ENCODE measurements at regions not wholly inside any gene's neighbourhood (a gene's known extent, or its start where the extent isn't known, plus 50 kb on each side); places are given as distances from the start of the nearest gene placed in this dataset.

DNA sequence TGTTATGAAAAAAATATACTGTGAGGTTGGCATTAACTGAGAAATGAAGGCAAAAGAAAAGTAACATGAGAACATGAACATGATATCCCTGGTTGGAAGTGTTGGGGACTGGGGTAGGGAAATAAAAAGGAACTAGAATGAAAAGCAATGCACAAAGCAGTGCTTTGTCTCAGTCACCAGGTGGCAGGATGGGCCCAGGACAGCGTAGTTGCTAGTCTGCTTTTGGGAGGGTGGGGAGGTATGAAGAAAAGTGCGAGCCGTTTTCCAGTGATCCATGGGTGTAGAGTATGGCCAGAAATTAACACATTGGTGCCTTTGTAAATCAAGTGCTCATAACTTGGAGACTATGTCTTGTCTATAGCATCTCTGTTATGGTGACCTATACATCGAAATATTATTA, 662.5 kb upstream of the SALL1 start:
- TF ChIP-seq, protein P1, sequence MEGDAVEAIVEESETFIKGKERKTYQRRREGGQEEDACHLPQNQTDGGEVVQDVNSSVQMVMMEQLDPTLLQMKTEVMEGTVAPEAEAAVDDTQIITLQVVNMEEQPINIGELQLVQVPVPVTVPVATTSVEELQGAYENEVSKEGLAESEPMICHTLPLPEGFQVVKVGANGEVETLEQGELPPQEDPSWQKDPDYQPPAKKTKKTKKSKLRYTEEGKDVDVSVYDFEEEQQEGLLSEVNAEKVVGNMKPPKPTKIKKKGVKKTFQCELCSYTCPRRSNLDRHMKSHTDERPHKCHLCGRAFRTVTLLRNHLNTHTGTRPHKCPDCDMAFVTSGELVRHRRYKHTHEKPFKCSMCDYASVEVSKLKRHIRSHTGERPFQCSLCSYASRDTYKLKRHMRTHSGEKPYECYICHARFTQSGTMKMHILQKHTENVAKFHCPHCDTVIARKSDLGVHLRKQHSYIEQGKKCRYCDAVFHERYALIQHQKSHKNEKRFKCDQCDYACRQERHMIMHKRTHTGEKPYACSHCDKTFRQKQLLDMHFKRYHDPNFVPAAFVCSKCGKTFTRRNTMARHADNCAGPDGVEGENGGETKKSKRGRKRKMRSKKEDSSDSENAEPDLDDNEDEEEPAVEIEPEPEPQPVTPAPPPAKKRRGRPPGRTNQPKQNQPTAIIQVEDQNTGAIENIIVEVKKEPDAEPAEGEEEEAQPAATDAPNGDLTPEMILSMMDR (conservative IDR thresholded peaks at IDR 0.05; ENCODE audit: low read depth, low read length), result peak; percentile 23; the same call in 1 of the 2 replicates
- no peak for TF ChIP-seq MXI1 (IDR thresholded peaks at IDR 0.05; ENCODE audit: borderline replicate concordance, low read depth, low read length)
- no peak for TF ChIP-seq RCOR1 (IDR thresholded peaks at IDR 0.05; ENCODE audit: insufficient replicate concordance, low read length)
- no peak for TF ChIP-seq RFX5 (IDR thresholded peaks at IDR 0.05; ENCODE audit: low read depth, low read length)
- TF ChIP-seq CHD1 (IDR thresholded peaks at IDR 0.05; ENCODE audit: low read depth, low read length), result no peak
- TF ChIP-seq, protein P2, sequence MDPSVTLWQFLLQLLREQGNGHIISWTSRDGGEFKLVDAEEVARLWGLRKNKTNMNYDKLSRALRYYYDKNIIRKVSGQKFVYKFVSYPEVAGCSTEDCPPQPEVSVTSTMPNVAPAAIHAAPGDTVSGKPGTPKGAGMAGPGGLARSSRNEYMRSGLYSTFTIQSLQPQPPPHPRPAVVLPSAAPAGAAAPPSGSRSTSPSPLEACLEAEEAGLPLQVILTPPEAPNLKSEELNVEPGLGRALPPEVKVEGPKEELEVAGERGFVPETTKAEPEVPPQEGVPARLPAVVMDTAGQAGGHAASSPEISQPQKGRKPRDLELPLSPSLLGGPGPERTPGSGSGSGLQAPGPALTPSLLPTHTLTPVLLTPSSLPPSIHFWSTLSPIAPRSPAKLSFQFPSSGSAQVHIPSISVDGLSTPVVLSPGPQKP (IDR thresholded peaks at IDR 0.05; ENCODE audit: borderline replicate concordance, low read depth, low read length), result no peak
- TF ChIP-seq POLR2A (IDR thresholded peaks at IDR 0.05; ENCODE audit: low read depth, low read length), result no peak
- TF ChIP-seq, protein P3, sequence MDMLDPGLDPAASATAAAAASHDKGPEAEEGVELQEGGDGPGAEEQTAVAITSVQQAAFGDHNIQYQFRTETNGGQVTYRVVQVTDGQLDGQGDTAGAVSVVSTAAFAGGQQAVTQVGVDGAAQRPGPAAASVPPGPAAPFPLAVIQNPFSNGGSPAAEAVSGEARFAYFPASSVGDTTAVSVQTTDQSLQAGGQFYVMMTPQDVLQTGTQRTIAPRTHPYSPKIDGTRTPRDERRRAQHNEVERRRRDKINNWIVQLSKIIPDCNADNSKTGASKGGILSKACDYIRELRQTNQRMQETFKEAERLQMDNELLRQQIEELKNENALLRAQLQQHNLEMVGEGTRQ (IDR thresholded peaks at IDR 0.05; ENCODE audit: low read depth, low read length), result no peak

All from IMR-90 (cell line).